Activated T-helper 17 cell treated with anti-CD3 and anti-CD28 coated beads, Interleukin-2, amount 50 U/mL, for 72 hours (primary cell): ENCODE measurements at regions not wholly inside any gene's neighbourhood (a gene's known extent, or its start where the extent isn't known, plus 50 kb on each side); places are given as distances from the start of the nearest gene placed in this dataset.
"Not testable (repeated sequence)": the region's sequence is repeated elsewhere in the genome, so short reads cannot be mapped to it uniquely, and the experiment has no call there.

Experiments
- ATAC-seq: fragments of 150-1000 bp; cut with Tn5 transposase; replicated peaks from 2 replicates; pipeline ENCODE4 v1.10.0; 2021; ENCODE audit warnings: mild to moderate bottlenecking, moderate library complexity
- H3K27ac Mint-ChIP-seq: one replicate; pipeline ENCODE4 v1.8.0; 2022; ENCODE audit warnings: mixed read lengths
- H3K27me3 Mint-ChIP-seq: one replicate; pipeline ENCODE4 v1.8.0; 2022; ENCODE audit warnings: mixed read lengths
- H3K36me3 Mint-ChIP-seq: one replicate; pipeline ENCODE4 v1.8.0; 2022; ENCODE audit warnings: low read depth, mild to moderate bottlenecking, mixed read lengths
- H3K4me1 Mint-ChIP-seq: one replicate; pipeline ENCODE4 v1.8.0; 2022; ENCODE audit warnings: mixed read lengths
- H3K4me3 Mint-ChIP-seq: one replicate; pipeline ENCODE4 v1.8.0; 2022; ENCODE audit warnings: mild to moderate bottlenecking, mixed read lengths
- H3K9me3 Mint-ChIP-seq: one replicate; pipeline ENCODE4 v1.8.0; 2022; ENCODE audit warnings: mixed read lengths

DNA sequence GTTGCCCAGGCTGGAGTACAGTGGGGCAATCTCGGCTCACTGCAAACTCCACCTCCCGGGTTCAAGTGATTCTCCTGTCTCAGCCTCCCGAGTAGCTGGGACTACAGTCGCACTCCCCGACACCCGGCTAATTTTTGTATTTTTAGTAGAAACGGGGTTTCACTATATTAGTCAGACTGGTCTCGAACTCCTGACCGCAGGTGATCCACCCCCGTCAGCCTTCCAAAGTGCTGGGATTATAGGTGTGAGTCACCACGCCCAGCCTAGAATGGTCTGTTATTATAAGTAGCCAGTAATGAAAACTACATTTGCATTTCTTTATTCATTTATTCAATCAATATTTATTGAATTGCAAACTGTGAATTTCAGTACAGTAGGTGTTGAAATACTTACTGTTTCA, 72.6 kb upstream of the ABCA1 start:
- not testable (repeated sequence) for H3K9me3 Mint-ChIP-seq, H3K27me3 Mint-ChIP-seq, H3K4me3 Mint-ChIP-seq, H3K4me1 Mint-ChIP-seq, H3K27ac Mint-ChIP-seq, H3K36me3 Mint-ChIP-seq
- peak; percentile 78 for ATAC-seq

DNA sequence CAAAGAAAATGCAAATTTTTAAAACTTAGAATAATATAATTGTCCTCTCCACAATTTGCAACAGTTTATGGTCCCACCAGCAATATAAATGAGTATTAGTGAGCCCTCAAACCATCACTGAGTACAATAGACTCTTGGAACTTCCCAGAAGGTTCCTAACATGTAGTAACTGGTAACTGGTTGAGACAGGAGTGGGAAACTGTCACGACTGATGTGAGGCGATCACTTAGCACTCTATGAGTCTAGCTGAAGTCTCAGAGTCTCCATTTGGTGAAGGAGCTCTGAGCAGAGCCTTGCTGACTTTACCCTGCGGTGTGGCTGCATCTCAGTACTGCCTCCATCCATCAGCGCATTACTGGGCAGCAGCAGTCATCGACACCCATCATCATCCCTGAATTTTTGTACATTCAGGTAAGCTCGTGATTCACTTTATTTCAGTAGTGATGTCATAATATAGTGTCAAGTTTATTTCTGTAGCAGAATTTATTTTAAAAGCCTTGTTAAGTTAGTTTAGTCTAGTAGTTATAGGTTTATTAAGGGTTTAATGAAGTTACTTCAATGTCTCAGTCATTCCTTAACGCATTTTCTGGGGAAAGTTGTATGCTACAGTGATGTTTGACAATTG, 76.6 kb upstream of the ABCA1 start:
- Mint-ChIP-seq H3K36me3 (no peaks in the 10 kb centered on the region), H3K4me3 (no peak overlapping the region), H3K9me3 (no peaks in the 10 kb centered on the region)

DNA sequence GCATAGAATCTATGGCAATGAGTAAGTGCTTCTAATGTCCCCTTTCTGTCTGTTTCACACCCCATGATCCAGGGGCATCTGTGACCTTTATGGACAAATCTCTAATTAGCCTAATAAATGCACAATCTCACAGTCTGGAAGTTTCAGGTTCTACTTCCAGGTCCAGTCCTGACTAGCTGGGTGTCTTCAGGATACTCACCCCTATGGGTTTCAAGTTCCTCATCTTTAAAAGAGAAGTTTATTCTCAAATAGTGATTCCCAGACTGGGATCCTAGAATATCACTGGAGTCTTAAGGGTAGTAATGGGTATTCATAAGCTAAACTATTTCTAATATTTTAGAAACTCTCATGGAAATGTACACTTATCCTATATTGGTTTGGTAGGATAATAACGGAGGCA, 77.2 kb upstream of the ABCA1 start:
- Mint-ChIP-seq H3K4me1 (peaks cover 8% of the 10 kb centered on the region), H3K9me3 (no peaks in the 10 kb centered on the region), H3K27me3 (no peaks in the 10 kb centered on the region), H3K4me3 (no peak overlapping the region), H3K36me3 (no peaks in the 10 kb centered on the region), H3K27ac (no peak overlapping the region)
- no peak for ATAC-seq

More for the DNA sequence above, 76.6 kb upstream of the ABCA1 start:
- no peak for ATAC-seq
- H3K27me3 Mint-ChIP-seq = no peaks in the 10 kb centered on the region
- no peak overlapping the region for H3K27ac Mint-ChIP-seq
- H3K4me1 Mint-ChIP-seq = peaks cover 8% of the 10 kb centered on the region

DNA sequence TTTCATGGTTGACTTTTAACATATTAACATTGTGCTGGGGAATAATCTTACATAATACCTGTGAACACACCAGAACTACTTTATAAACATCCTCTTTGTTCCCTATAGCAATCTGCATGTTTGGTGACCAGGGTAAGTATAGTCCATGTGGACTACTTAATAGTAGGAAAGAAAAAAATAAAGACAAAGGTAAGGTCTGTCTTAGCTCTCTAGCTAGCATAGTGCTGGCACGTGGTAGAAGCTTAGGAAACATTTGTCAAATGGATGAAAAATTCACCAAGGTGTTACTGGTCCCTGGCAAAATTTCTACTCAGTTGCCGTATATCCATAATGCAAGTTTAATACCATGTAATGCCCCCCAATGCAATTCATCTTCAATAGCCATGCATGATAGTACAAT, 78.6 kb upstream of the ABCA1 start:
- H3K27ac Mint-ChIP-seq = no peak overlapping the region
- H3K36me3 Mint-ChIP-seq = no peaks in the 10 kb centered on the region
- H3K4me3 Mint-ChIP-seq = no peak overlapping the region
- H3K9me3 Mint-ChIP-seq = no peaks in the 10 kb centered on the region
- H3K27me3 Mint-ChIP-seq = no peaks in the 10 kb centered on the region
- no peak for ATAC-seq
- peaks cover 8% of the 10 kb centered on the region for H3K4me1 Mint-ChIP-seq

DNA sequence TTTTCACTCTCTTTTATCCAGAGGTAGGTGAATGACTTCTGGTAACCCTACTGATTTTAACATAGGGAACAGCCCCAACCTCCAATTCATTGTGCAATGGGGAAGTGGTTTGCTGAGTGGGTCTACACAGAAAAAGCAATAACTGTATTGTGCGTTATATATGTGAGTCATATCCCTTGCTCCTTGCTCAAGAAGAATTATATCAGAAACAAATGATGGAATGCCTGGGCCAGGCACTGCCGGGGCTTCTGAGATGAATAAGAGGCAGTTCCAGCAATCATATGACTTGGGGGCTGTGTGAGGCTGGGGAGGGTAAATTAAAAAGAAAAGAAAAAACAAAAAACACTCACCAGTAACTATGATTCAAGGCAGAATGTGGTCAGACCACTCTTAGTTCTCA, 79.2 kb upstream of the ABCA1 start:
- Mint-ChIP-seq H3K27ac (no peak overlapping the region), H3K4me1 (peaks cover 8% of the 10 kb centered on the region), H3K4me3 (peak overlapping the region; percentile 4), H3K9me3 (no peaks in the 10 kb centered on the region), H3K27me3 (no peaks in the 10 kb centered on the region), H3K36me3 (no peaks in the 10 kb centered on the region)
- peak; percentile 94 for ATAC-seq

DNA sequence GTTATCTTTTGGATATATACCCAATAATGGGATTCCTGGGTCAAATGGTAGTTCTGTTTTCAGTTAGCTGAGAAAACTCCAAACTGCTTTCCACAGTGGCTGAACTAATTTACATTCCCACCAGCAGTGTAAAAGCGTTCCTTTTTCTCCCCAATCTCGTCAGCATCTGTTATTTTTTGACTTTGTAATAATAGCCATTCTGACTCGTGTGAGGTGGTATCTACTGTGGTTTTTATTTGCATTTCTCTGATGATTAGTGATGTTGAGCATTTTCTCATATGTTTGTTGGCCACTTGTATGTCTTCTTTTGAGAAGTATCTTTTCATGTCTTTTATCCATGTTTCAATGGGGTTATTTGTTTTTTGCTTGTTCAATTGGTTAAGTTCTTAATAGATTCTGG, 82.1 kb upstream of the ABCA1 start:
- H3K4me3 Mint-ChIP-seq, H3K9me3 Mint-ChIP-seq, H3K36me3 Mint-ChIP-seq, ATAC-seq, H3K27ac Mint-ChIP-seq, H3K4me1 Mint-ChIP-seq, H3K27me3 Mint-ChIP-seq: not testable (repeated sequence)

DNA sequence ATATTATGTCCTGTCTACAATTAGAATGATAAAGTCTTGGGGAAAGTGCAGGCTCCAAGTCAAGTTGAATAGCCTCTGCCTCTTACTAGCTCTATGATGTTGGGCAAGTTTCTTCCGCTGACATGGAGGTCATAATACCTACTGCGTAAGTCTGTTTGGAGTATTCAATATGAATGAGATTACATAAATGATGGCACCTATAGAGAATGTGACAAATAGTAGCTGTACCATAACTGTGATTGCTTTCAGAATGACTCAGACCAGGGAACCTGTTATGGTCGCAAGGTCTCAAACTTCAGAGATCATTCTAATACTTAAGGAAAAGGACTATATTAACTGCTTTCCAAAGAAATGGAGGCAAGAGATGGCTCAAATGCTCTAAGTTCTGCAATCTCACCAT, 94.0 kb upstream of the ABCA1 start:
- no peak for ATAC-seq
- H3K27me3 Mint-ChIP-seq = peaks cover 9% of the 10 kb centered on the region
- no peaks in the 10 kb centered on the region for H3K4me1 Mint-ChIP-seq
- no peaks in the 10 kb centered on the region for H3K36me3 Mint-ChIP-seq
- no peak overlapping the region for H3K4me3 Mint-ChIP-seq
- H3K27ac Mint-ChIP-seq = no peak overlapping the region
- H3K9me3 Mint-ChIP-seq = no peaks in the 10 kb centered on the region

DNA sequence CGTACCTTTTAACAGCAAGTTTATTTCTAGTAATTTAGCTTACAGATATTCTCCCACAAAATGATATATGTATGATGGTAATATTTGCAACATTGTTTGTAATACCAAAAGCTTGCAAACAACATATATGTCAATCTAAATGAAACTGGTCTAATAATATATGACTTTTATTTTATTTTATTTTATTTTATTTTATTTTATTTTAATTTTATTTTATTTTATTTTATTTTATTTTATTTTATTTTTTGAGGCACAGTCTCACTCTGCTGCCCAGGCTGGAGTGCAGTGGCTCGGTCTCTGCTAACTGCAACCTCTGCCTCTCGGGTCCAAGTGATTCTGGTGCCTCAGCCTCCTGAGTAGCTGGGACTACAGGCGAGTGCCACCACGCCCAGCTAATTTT, 94.6 kb upstream of the ABCA1 start:
- not testable (repeated sequence) for H3K9me3 Mint-ChIP-seq, H3K27ac Mint-ChIP-seq, H3K4me3 Mint-ChIP-seq, ATAC-seq, H3K4me1 Mint-ChIP-seq, H3K36me3 Mint-ChIP-seq, H3K27me3 Mint-ChIP-seq

DNA sequence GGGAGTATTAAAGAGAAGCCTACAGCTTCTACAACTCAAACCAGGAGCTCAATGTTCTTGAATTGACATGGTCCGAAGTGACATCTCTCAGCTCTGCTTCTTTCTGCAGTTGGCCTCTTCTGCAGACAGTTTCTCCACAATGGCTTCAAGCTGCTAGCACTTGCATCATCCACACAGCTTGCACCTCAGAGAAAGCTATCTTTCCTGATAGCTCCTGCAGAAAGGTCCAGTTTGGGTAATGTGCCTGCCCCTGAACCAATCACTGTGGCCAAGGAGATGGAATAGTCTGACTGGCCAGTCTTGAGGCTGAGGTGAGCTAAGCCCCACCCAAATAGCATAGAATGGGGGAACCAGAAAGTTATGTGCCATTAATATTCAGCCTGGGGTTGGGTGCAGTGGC, 95.8 kb upstream of the ABCA1 start:
- no peak for ATAC-seq
- Mint-ChIP-seq H3K27me3 (peaks cover 9% of the 10 kb centered on the region), H3K36me3 (no peaks in the 10 kb centered on the region), H3K27ac (no peak overlapping the region), H3K4me3 (no peak overlapping the region), H3K4me1 (no peaks in the 10 kb centered on the region), H3K9me3 (no peaks in the 10 kb centered on the region)

DNA sequence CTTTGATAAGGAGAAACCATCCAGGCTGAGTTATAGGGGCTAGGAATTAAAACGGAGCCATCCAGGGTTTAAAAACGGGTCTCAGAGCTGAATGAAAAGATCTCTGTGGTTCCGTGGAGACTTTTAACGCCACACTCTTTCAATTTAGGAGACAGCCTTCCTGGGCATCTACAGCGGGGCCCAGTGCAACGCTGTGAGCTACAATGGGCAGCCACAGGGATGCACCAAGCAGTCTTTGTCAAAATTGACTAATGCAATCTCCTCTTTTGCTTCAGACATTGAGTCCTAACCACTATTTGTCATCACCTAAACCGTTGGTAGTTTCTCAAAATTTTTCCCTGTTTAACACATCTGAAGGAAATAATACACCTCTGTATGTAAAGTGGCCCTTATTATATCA, 96.6 kb upstream of the ABCA1 start:
- peaks cover 9% of the 10 kb centered on the region for H3K27me3 Mint-ChIP-seq
- ATAC-seq = no peak
- no peaks in the 10 kb centered on the region for H3K4me1 Mint-ChIP-seq
- no peak overlapping the region for H3K27ac Mint-ChIP-seq
- no peaks in the 10 kb centered on the region for H3K9me3 Mint-ChIP-seq
- H3K4me3 Mint-ChIP-seq = no peak overlapping the region
- H3K36me3 Mint-ChIP-seq = no peaks in the 10 kb centered on the region

DNA sequence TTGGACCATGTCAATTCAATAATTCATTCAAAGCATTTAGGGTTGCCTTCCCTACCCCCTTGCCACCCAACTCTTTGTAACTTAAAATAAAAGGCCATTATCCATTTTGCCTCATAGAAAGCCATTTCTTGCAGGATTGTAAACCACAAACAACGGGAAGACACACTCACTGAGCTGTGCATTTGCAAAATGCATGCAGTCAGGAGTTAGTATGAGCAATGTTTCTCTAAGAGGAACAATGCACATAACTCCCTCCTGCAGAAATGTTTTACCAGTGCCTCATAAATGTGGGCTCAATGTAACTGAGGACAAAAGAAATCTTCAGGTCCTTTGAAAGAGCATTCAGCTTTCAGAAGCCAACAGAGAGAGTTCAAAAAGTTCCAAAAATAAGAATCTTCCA, 98.5 kb upstream of the ABCA1 start:
- Mint-ChIP-seq H3K4me1 (no peaks in the 10 kb centered on the region), H3K9me3 (no peaks in the 10 kb centered on the region), H3K4me3 (no peak overlapping the region), H3K27me3 (peaks cover 5% of the 10 kb centered on the region), H3K36me3 (no peaks in the 10 kb centered on the region), H3K27ac (no peak overlapping the region)
- ATAC-seq = no peak

DNA sequence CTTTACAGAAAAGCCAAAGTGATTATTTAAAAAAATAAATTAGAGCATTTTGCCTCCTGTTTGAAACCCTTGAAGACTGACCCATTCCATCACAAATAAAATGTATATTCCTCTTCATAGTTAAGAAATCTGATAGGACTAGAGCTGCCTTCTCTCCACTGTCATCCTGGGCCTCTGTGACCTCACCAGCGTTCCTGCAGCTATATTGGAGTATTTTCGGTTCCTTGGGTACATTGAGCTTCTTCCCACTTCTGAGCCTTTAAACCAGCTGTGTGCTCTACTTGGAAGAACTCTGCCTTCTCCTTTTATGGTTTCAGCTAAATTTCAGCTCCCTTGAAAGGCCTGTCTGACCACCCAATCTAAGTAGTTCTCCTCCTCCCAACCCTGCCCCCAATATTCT, 99.1 kb upstream of the ABCA1 start:
- ATAC-seq = no peak
- Mint-ChIP-seq H3K9me3 (no peaks in the 10 kb centered on the region), H3K36me3 (no peaks in the 10 kb centered on the region), H3K4me1 (no peaks in the 10 kb centered on the region), H3K4me3 (no peak overlapping the region), H3K27ac (no peak overlapping the region), H3K27me3 (peaks cover under 1% of the 10 kb centered on the region)

DNA sequence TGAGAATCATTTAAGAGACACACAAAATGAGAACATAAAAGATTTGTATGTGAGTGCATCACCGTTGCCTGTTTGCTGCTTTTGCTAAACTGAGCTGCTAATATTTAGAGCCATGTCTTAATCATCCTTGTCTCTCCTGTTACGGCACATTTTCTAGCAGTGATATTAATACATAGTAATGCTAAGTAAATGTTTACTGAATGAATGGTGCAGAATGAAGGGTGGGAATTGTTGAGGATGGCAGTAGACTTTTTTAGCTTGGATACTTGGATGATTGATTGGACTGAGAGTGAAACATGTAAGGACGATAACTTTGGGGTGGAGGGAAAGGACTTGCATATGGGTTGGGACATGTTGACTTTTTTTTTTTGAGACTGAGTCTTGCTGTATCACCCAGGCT, 102.3 kb upstream of the ABCA1 start:
- no peaks in the 10 kb centered on the region for H3K27me3 Mint-ChIP-seq
- ATAC-seq = no peak
- no peak overlapping the region for H3K27ac Mint-ChIP-seq
- no peak overlapping the region for H3K4me3 Mint-ChIP-seq
- H3K9me3 Mint-ChIP-seq = no peaks in the 10 kb centered on the region
- H3K36me3 Mint-ChIP-seq = no peaks in the 10 kb centered on the region
- H3K4me1 Mint-ChIP-seq = no peaks in the 10 kb centered on the region

DNA sequence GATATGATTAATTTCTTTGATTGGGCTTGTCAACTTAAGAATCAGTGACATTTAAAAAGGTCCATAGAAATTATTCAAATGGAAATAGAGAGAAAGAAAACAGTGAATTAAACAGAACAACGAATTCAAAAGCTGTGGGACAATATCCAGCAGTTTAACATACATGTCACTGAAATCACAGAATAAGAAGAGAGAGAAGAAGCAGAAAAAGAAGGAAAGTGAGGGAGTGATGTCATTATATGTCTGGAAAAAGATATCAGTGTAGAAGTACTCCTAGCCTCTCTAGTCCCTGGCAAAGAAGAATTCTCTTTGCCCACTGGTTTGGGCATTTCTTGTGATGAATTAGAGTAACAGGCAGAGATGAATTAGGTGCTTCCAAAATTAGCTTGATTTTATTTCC, 109.2 kb upstream of the ABCA1 start:
- no peak overlapping the region for H3K27ac Mint-ChIP-seq
- no peaks in the 10 kb centered on the region for H3K36me3 Mint-ChIP-seq
- ATAC-seq = no peak
- H3K9me3 Mint-ChIP-seq = peaks cover 5% of the 10 kb centered on the region
- no peaks in the 10 kb centered on the region for H3K4me1 Mint-ChIP-seq
- no peaks in the 10 kb centered on the region for H3K27me3 Mint-ChIP-seq
- H3K4me3 Mint-ChIP-seq = no peak overlapping the region

DNA sequence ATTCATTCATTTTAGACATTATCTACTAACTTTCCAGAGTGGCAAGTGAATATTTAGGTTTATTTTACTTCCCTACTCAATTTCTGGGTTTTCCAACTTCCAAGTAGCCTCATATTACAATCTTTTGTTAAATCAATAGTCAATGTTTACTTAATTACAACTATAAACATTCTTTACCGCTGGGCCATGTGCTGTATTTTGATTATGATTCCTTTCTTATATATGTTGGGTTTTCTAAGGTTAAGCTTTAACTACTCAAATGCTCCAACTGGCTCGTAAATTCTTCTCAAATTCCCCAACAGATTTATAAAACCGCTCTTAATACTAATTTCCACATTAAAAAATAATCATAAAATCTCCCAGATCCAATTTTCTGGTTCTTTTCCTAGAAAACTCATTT, 110.1 kb upstream of the ABCA1 start:
- H3K4me1 Mint-ChIP-seq = no peaks in the 10 kb centered on the region
- peaks cover 5% of the 10 kb centered on the region for H3K9me3 Mint-ChIP-seq
- no peak for ATAC-seq
- H3K27ac Mint-ChIP-seq = no peak overlapping the region
- H3K36me3 Mint-ChIP-seq = no peaks in the 10 kb centered on the region
- no peaks in the 10 kb centered on the region for H3K27me3 Mint-ChIP-seq
- no peak overlapping the region for H3K4me3 Mint-ChIP-seq

DNA sequence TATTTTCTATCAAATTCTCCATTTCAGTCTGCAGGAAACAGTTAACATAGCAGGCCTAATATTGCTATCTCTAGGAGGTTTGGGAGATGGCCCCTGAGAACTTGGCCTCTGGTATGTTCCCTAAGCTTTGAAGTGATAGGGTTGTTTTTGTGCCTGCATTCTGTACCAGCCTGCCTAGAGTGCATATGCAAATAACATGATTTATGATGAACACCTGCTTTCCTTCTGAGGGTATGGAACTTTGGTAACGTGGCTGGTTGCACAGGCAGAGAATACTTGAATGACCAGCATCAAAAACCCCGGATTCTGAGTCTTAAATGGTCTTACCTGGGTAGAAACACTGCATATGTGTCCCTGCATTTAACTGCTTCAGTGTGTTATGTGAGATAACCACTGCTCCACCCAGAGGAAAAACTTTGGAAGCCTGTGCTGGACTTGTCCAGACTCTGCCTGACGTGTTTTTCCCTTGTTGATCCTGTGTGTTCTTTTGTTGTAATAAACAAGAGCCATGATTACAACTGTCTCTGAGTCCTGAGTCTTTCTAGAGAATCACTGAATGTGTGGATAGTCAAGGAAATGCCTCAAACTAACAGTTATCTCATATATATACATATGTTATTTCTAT, 111.3 kb upstream of the ABCA1 start:
- no peaks in the 10 kb centered on the region for H3K36me3 Mint-ChIP-seq
- no peak for ATAC-seq
- peaks cover 5% of the 10 kb centered on the region for H3K9me3 Mint-ChIP-seq
- H3K27me3 Mint-ChIP-seq = no peaks in the 10 kb centered on the region
- H3K4me3 Mint-ChIP-seq = no peak overlapping the region
- H3K27ac Mint-ChIP-seq = no peak overlapping the region
- no peaks in the 10 kb centered on the region for H3K4me1 Mint-ChIP-seq
